A172 (cell line): ENCODE measurements at regions not wholly inside any gene's neighbourhood (a gene's known extent, or its start where the extent isn't known, plus 50 kb on each side); places are given as distances from the start of the nearest gene placed in this dataset.

ENCODE experiments used
- DNase-seq: peaks from one replicate; pipeline ENCODE4 v3.0.0-alpha.2; 2015; ENCODE audit warnings: low spot score

GRCh38 chr5:13063088-13063487, 881.4 kb downstream of the DNAH5 start:
- no peak for DNase-seq

- no peak for DNase-seq
Measured at GRCh38 chr5:13045897-13046551, 898.5 kb downstream of the DNAH5 start.

GRCh38 chr5:13034061-13034460, 910.4 kb downstream of the DNAH5 start:
- no peak for DNase-seq

- DNase-seq, result no peak
Measured at GRCh38 chr5:13029211-13029610, 915.3 kb downstream of the DNAH5 start.

- no peak for DNase-seq
Measured at GRCh38 chr5:13027874-13028273, 916.6 kb downstream of the DNAH5 start.

DNA sequence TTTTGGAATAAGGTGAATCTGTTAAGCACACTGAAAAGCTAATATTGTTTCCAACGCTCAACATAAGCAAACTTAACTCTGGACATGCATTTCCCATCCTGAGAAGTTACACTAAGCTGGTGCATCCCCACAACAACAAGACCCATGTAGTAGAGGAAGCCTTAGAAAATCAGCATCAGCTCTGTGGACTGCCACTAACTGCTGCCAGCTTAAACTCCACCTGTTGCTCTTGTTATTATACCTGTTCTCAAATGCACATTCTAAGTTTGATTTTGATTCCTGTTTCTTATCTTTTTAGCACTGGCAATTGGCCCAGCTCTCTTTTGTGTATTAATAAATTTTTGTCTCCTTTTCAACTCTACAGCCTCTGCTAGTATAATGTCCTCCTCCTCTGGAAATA, 924.8 kb downstream of the DNAH5 start:
- DNase-seq, result no peak

GRCh38 chr5:13003457-13003856, 941.0 kb downstream of the DNAH5 start:
- no peak for DNase-seq

DNA sequence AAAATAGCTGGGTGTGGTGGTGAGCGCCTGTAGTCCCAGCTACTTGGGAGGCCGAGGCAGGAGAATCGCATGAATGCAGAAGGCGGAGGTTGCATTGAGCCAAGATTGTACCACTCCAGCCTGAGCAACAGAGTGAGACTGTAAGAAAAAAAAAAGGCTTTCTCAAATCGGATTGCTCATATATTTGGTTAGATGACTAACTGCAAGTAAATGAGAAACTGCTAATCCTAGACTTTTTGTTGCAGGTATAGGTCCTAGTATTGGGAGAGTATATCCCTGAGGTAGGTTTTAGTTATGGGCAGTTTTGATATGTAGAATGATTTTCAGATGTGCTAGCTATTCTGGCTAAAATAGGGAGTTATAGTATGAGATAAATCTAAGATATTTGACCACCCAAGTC, 944.8 kb downstream of the DNAH5 start:
- DNase-seq, result no peak

DNA sequence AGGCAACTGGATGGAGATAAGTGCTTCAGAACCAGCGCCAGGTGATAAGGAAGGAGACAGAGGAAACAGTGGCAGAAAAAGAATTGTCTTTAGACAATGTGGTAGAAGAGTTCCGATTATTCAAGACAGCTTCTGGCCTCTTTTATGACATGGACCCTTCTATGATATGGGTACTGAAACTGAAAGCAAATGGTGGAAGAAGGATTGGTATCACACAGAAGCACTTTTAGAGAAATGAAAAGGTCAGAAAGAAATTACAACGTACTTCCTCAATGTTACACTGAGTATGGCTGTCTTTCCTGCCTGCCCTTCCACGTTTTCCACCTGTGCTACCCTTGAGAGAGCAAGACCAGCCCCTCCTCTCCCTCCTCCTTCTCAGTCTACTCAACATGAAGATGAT, 959.3 kb downstream of the DNAH5 start:
- DNase-seq, result no peak

DNA sequence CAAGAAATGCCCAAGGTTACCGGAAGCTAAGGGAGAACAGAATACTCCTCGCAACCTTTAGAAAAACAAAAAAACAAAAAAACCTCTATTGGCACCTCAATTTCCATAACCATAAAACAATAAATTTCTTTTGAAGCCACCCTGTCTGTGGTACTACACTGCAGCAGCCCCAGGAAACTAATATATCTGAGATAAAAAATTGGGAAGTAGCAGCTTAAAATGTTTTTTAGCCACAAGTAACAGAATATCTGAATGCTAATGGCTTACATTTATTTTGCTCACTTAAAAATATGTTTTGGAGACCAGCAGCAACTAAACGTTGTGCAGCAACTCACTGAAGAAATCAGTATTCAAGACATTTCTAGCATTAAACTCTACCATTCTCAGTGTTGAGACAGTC, 969.6 kb downstream of the DNAH5 start:
- DNase-seq, result no peak

DNA sequence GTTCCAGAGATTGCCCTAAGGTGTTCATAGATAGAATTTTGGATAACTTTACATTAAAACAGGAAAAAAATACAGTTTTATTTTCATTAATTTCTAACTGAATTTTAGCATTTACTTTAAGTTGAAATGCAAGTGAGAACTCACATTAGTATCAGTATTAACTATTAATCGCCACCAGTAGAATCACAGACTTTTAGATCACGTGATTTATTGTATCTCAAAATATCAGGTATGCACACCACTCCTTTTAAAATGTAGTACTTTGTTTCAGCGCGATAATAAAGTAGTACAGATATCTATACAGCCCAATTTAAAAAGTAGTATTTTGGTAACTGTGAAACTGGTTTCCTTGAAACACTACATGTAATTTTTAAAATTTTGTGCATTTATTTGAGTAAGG, 978.7 kb downstream of the DNAH5 start:
- no peak for DNase-seq

DNA sequence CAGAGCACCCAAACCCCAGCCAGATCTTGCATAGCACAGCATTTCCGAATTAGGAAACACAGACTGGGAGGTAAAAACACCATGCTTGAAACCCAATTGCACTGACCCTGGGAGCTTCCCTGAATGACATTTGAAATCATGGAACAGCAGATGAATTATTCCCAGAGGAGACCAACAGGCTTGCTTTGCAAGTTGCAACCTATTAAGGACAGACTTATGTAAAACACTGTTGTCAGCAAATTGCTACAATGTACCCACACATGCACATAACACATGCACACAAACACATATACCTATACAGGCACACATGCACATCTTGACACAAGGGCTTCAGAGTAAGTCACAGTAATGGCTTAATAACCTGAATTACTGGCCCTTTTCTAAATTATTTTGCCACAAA, 984.8 kb downstream of the DNAH5 start:
- DNase-seq, result no peak

DNA sequence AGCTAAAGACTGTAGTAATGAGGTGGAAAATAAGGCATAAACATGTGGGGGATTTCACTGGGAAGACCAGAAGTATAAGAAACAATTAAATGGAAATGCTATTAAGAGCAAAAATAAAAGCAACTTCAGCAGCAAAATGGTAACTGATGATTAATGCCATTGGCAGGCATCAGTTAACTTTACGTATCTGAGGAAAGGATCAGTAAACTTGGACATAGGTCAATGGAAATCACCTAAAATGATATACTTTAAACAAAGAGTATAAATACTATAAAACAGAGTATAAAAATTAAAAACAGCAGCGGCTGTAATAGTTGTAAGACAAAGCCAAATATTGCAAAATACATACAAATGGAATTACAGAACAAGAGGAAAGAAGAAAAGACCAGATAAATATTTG, 992.1 kb downstream of the DNAH5 start:
- no peak for DNase-seq

DNA sequence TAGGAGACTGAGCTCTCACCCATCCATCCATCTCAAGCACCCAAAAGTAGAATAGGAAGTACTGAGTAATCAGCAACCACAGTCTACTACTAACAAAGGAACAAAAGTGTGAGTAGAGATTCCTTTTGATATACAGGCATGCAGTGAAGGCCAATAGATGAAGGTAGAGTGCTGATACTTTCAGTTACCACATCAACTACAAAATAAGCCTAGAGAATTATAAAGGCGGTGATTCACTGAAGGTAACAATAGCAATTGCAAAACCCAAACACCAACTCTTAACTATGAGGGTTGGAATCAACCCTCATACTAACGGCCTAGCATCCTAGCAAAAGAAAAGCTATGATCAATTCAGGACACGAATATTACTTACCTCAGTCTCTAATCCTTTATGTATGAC, 992.6 kb downstream of the DNAH5 start:
- no peak for DNase-seq

GRCh38 chr5:12947379-12947778, 997.1 kb downstream of the DNAH5 start:
- DNase-seq, result no peak

DNA sequence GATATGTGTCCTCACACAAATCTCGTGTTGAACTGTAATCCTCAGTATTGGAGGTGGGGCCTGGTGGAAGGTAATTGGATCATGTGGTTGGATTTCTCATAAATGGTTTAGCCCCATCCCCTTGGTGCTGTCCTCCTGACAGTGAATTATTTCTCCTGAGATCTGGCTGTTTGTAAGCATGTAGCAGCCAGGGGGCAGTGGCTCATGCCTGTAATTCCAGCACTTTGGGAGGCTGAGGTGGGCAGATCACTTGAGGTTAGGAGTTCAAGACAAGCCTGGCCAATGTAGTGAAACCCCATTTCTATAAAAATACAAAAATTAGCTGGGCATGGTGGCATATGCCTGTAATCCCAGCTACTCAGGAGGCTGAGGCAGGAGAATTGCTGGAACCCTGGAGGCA, 999.0 kb downstream of the DNAH5 start:
- DNase-seq, result peak; percentile 5

- DNase-seq, result no peak
Measured at GRCh38 chr5:12936221-12936620, 1008.3 kb downstream of the DNAH5 start.

GRCh38 chr5:12934722-12935121, 1009.8 kb downstream of the DNAH5 start:
- DNase-seq, result peak; percentile 36

GRCh38 chr5:12920527-12920926, 1016.3 kb upstream of the CTNND2 start:
- peak; percentile 13 for DNase-seq

- peak; percentile 29 for DNase-seq
Measured at GRCh38 chr5:12911156-12911555, 1006.9 kb upstream of the CTNND2 start.

- DNase-seq, result peak; percentile 30
Measured at GRCh38 chr5:12910641-12911040, 1006.4 kb upstream of the CTNND2 start.

DNA sequence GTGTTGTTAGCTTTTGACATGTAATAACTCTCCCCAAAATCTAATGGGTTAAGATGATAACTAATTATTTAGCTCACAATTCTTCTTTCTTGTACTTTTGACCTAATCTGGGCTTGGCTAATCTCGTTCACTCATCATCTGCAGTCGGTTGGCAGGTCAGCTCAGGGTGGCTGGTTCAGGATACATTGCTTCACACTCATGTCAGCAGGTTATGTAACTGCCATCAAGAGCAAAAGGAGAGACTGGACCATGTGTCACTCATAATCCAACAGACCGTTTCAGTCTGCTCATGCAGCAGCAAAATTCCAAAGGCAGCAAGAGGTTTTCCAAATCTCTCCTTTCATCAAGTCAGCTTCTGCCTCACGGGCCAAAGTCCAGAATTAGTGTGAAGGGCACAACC, 998.4 kb upstream of the CTNND2 start:
- no peak for DNase-seq

- DNase-seq, result no peak
Measured at GRCh38 chr5:12901696-12902095, 997.5 kb upstream of the CTNND2 start.

DNA sequence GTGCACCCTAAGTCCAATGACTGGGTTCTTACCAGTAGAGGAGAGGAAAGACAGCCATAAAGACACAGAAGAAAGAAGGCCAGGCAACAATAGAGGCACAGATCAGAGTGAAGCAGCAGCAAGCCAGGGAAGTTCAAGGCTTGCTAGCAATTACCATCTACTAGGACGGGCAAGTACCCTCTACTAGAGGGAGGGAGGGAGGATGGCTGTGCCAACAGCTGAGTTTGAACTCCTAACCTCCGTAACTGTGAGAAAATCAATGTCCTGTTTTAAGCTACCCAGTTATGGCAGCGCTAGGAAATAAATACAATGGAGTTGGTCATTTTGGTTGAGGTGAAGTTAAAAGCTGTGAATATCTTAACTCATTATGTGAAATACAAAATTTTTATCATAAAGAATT, 991.8 kb upstream of the CTNND2 start:
- DNase-seq, result no peak
